Mucosa of rectum (tissue), 2 donors: ENCODE measurements at regions not wholly inside any gene's neighbourhood (a gene's known extent, or its start where the extent isn't known, plus 50 kb on each side); places are given as distances from the start of the nearest gene placed in this dataset.
"Not testable (repeated sequence)": the region's sequence is repeated elsewhere in the genome, so short reads cannot be mapped to it uniquely, and the experiment has no call there.

ENCODE experiments used
- H3K27ac ChIP-seq, 2 donors: one replicate each; pipeline ENCODE4 v1.7.0; 2013; ENCODE audit warnings: inconsistent platforms in 2 of 2, low read depth in 2 of 2, low read length in 2 of 2
- H3K27me3 ChIP-seq, 2 donors: one replicate each; pipeline ENCODE4 v1.7.0; 2013; ENCODE audit warnings: low read length in 2 of 2; ENCODE audit not compliant: control insufficient read depth in 2 of 2, insufficient read depth in 2 of 2
- H3K36me3 ChIP-seq, 2 donors: one replicate each; pipeline ENCODE4 v1.7.0; 2013; ENCODE audit warnings: low read length in 2 of 2; ENCODE audit not compliant: control insufficient read depth in 2 of 2, insufficient read depth in 2 of 2
- H3K4me1 ChIP-seq, 2 donors: one replicate each; pipeline ENCODE4 v1.7.0; 2013; ENCODE audit warnings: low read length in 2 of 2, mild to moderate bottlenecking in 1 of 2; ENCODE audit not compliant: control insufficient read depth in 2 of 2, insufficient read depth in 2 of 2
- H3K4me3 ChIP-seq, 2 donors: one replicate each; pipeline ENCODE4 v1.7.0; 2013; ENCODE audit warnings: low read length in 2 of 2
- H3K9ac ChIP-seq, 2 donors: one replicate each; pipeline ENCODE4 v1.7.0; 2013; ENCODE audit warnings: low read length in 2 of 2, low read depth in 1 of 2, mild to moderate bottlenecking in 1 of 2
- H3K9me3 ChIP-seq, 2 donors: one replicate each; pipeline ENCODE4 v1.7.0; 2013; ENCODE audit warnings: low read length in 2 of 2; ENCODE audit not compliant: control insufficient read depth in 2 of 2
- donor health status: healthy.
- donor health status: Normal muscosa, but diverticular disease.

GRCh38 chr2:189305291-189305943 lies 125.9 kb upstream of the COL5A2 start:
- no peaks in the 10 kb centered on the region for H3K36me3 ChIP-seq
- no peak overlapping the region for H3K4me3 ChIP-seq
- no peak overlapping the region for H3K9ac ChIP-seq
- no peak overlapping the region for H3K27ac ChIP-seq
- no peaks in the 10 kb centered on the region for H3K27me3 ChIP-seq
- no peaks in the 10 kb centered on the region for H3K9me3 ChIP-seq
- H3K4me1 ChIP-seq = no peaks in the 10 kb centered on the region

- Histone ChIP-seq H3K4me1 (no peaks in the 10 kb centered on the region), H3K27me3 (no peaks in the 10 kb centered on the region), H3K9me3 (no peaks in the 10 kb centered on the region), H3K27ac (no peak overlapping the region), H3K4me3 (peak overlapping the region in 1 of 2 donors; percentile 10), H3K36me3 (no peaks in the 10 kb centered on the region), H3K9ac (no peak overlapping the region)
These were observed 127.0 kb upstream of the COL5A2 start for GRCh38 chr2:189306525-189306924.

GRCh38 chr2:189308056-189308790 lies 128.7 kb upstream of the COL5A2 start:
- Histone ChIP-seq H3K9ac (no peak overlapping the region), H3K9me3 (no peaks in the 10 kb centered on the region), H3K4me3 (no peak overlapping the region), H3K4me1 (no peaks in the 10 kb centered on the region), H3K27me3 (no peaks in the 10 kb centered on the region), H3K36me3 (no peaks in the 10 kb centered on the region), H3K27ac (no peak overlapping the region)

GRCh38 chr2:189309331-189309730 lies 129.8 kb upstream of the COL5A2 start:
- H3K27ac ChIP-seq = no peak overlapping the region
- H3K27me3 ChIP-seq = no peaks in the 10 kb centered on the region
- H3K9ac ChIP-seq = no peak overlapping the region
- no peaks in the 10 kb centered on the region for H3K4me1 ChIP-seq
- H3K4me3 ChIP-seq = no peak overlapping the region
- H3K36me3 ChIP-seq = no peaks in the 10 kb centered on the region
- H3K9me3 ChIP-seq = no peaks in the 10 kb centered on the region

- H3K4me3 ChIP-seq = no peak overlapping the region
- H3K9me3 ChIP-seq = no peaks in the 10 kb centered on the region
- H3K36me3 ChIP-seq = no peaks in the 10 kb centered on the region
- no peak overlapping the region for H3K9ac ChIP-seq
- H3K4me1 ChIP-seq = no peaks in the 10 kb centered on the region
- H3K27me3 ChIP-seq = no peaks in the 10 kb centered on the region
- H3K27ac ChIP-seq = no peak overlapping the region
These were observed 129.1 kb upstream of the WDR75 start for GRCh38 chr2:189312211-189312610.

GRCh38 chr2:189312643-189313042 lies 128.6 kb upstream of the WDR75 start:
- Histone ChIP-seq H3K27ac (no peak overlapping the region), H3K4me1 (no peaks in the 10 kb centered on the region), H3K36me3 (no peaks in the 10 kb centered on the region), H3K4me3 (no peak overlapping the region), H3K9me3 (no peaks in the 10 kb centered on the region), H3K9ac (no peak overlapping the region), H3K27me3 (no peaks in the 10 kb centered on the region)

- Histone ChIP-seq H3K27me3 (no peaks in the 10 kb centered on the region), H3K27ac (no peak overlapping the region), H3K9ac (no peak overlapping the region), H3K36me3 (no peaks in the 10 kb centered on the region), H3K9me3 (no peaks in the 10 kb centered on the region), H3K4me3 (no peak overlapping the region), H3K4me1 (no peaks in the 10 kb centered on the region)
These were observed 122.5 kb upstream of the WDR75 start for GRCh38 chr2:189318761-189319160.

- H3K9me3 ChIP-seq, H3K27ac ChIP-seq, H3K4me3 ChIP-seq, H3K9ac ChIP-seq, H3K4me1 ChIP-seq, H3K27me3 ChIP-seq, H3K36me3 ChIP-seq: not testable (repeated sequence)
These were observed 121.8 kb upstream of the WDR75 start for GRCh38 chr2:189319424-189319823.

GRCh38 chr2:189327879-189328847 lies 113.1 kb upstream of the WDR75 start:
- Histone ChIP-seq H3K9ac (no peak overlapping the region), H3K27ac (no peak overlapping the region), H3K36me3 (no peaks in the 10 kb centered on the region), H3K4me1 (no peaks in the 10 kb centered on the region), H3K9me3 (no peaks in the 10 kb centered on the region), H3K27me3 (no peaks in the 10 kb centered on the region), H3K4me3 (no peak overlapping the region)

- no peak overlapping the region for H3K27ac ChIP-seq
- H3K9me3 ChIP-seq = no peaks in the 10 kb centered on the region
- no peaks in the 10 kb centered on the region for H3K27me3 ChIP-seq
- no peak overlapping the region for H3K4me3 ChIP-seq
- H3K36me3 ChIP-seq = no peaks in the 10 kb centered on the region
- H3K9ac ChIP-seq = no peak overlapping the region
- no peaks in the 10 kb centered on the region for H3K4me1 ChIP-seq
These were observed 112.4 kb upstream of the WDR75 start for GRCh38 chr2:189328848-189329245.
